ENCODE measurements at regions not wholly inside any gene's neighbourhood (a gene's known extent, or its start where the extent isn't known, plus 50 kb on each side); places are given as distances from the start of the nearest gene placed in this dataset.

GRCh38 chr4:121219227-121219626, 55.1 kb upstream of the TNIP3 start:
- no peak overlapping the region for H3K4me3 ChIP-seq
- ATAC-seq (ENCODE audit: insufficient read depth, low FRiP score) = no peak
- H3K36me3 ChIP-seq (ENCODE audit: control insufficient read depth in 4 of 4, insufficient read depth in 4 of 4, low read length in 4 of 4) = no peaks in the 10 kb centered on the region
- H3K4me1 ChIP-seq (ENCODE audit: control insufficient read depth in 5 of 5, insufficient read depth in 5 of 5, low read length in 5 of 5) = peaks cover 0 to 62% (median 0%) of the 10 kb centered on the region in 5 donors
- DNase-seq = peak in 2 of 3 donors; percentile 96 to 97
- no peaks in the 10 kb centered on the region for H3K9me3 ChIP-seq (ENCODE audit: control insufficient read depth in 4 of 4, insufficient read depth in 3 of 4, low read length in 3 of 4)
- WGBS, 2 donors = 37 to 54% methylated on average over 1 of the region's 1 CpG
- TF ChIP-seq, protein P1, sequence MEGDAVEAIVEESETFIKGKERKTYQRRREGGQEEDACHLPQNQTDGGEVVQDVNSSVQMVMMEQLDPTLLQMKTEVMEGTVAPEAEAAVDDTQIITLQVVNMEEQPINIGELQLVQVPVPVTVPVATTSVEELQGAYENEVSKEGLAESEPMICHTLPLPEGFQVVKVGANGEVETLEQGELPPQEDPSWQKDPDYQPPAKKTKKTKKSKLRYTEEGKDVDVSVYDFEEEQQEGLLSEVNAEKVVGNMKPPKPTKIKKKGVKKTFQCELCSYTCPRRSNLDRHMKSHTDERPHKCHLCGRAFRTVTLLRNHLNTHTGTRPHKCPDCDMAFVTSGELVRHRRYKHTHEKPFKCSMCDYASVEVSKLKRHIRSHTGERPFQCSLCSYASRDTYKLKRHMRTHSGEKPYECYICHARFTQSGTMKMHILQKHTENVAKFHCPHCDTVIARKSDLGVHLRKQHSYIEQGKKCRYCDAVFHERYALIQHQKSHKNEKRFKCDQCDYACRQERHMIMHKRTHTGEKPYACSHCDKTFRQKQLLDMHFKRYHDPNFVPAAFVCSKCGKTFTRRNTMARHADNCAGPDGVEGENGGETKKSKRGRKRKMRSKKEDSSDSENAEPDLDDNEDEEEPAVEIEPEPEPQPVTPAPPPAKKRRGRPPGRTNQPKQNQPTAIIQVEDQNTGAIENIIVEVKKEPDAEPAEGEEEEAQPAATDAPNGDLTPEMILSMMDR (IDR thresholded peaks at IDR 0.05; ENCODE audit: control extremely low read depth, extremely low read depth) = no peak
- H3K9ac ChIP-seq (ENCODE audit: insufficient read depth in 1 of 2, low read length in 2 of 2) = peak overlapping the region in 1 of 2 donors; percentile 46
- H3K27me3 ChIP-seq (ENCODE audit: control insufficient read depth in 3 of 3, insufficient read depth in 3 of 3, low read length in 2 of 3) = no peaks in the 10 kb centered on the region
- no peak overlapping the region for H3K27ac ChIP-seq (ENCODE audit: low read depth in 1 of 2, low read length in 1 of 2)

- peak; percentile 78 to 98 (median 97) for DNase-seq
- ATAC-seq (ENCODE audit: insufficient read depth, low FRiP score) = no peak
- Histone ChIP-seq H3K27ac (ENCODE audit: low read depth in 1 of 2, low read length in 1 of 2) (no peak overlapping the region), H3K9me3 (ENCODE audit: control insufficient read depth in 4 of 4, insufficient read depth in 3 of 4, low read length in 3 of 4) (no peaks in the 10 kb centered on the region), H3K36me3 (ENCODE audit: control insufficient read depth in 4 of 4, insufficient read depth in 4 of 4, low read length in 4 of 4) (no peaks in the 10 kb centered on the region), H3K4me3 (no peak overlapping the region), H3K4me1 (ENCODE audit: control insufficient read depth in 5 of 5, insufficient read depth in 5 of 5, low read length in 5 of 5) (peaks cover 0 to 71% (median 0%) of the 10 kb centered on the region in 5 donors), H3K27me3 (ENCODE audit: control insufficient read depth in 3 of 3, insufficient read depth in 3 of 3, low read length in 2 of 3) (no peaks in the 10 kb centered on the region), H3K9ac (ENCODE audit: insufficient read depth in 1 of 2, low read length in 2 of 2) (no peak overlapping the region)
- WGBS, 2 donors = 48 to 51% methylated on average over 2 of the region's 2 CpGs
- TF ChIP-seq, protein P1 (IDR thresholded peaks at IDR 0.05; ENCODE audit: control extremely low read depth, extremely low read depth) = no peak
Measured at GRCh38 chr4:121217351-121217750, 53.2 kb upstream of the TNIP3 start.

DNA sequence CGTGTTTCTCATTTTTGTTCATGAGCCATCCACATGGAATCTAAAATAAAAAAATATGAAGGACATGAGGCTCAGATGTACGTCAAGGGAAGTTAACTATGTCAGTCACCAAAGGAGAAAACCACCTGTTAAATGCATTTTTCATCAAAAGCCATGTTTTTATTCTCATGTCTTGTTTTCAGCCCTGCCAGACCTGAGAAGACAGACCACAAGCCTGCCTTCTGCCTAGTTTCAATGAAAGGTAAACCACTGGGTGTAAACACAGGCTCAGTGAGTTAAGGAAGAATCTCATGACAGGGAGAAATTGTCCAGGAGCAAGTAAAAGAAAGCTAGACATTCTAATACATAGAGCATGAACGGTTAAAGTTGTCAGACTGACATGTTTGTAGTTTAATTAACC, 52.3 kb upstream of the TNIP3 start:
- ATAC-seq (ENCODE audit: insufficient read depth, low FRiP score) = no peak
- WGBS, 2 donors = 85 to 91% methylated on average over 3 of the region's 3 CpGs
- Histone ChIP-seq H3K36me3 (ENCODE audit: control insufficient read depth in 4 of 4, insufficient read depth in 4 of 4, low read length in 4 of 4) (no peaks in the 10 kb centered on the region), H3K4me1 (ENCODE audit: control insufficient read depth in 5 of 5, insufficient read depth in 5 of 5, low read length in 5 of 5) (peaks cover 0 to 77% (median 0%) of the 10 kb centered on the region in 5 donors), H3K27me3 (ENCODE audit: control insufficient read depth in 3 of 3, insufficient read depth in 3 of 3, low read length in 2 of 3) (no peaks in the 10 kb centered on the region), H3K27ac (ENCODE audit: low read depth in 1 of 2, low read length in 1 of 2) (no peak overlapping the region), H3K9me3 (ENCODE audit: control insufficient read depth in 4 of 4, insufficient read depth in 3 of 4, low read length in 3 of 4) (no peaks in the 10 kb centered on the region), H3K4me3 (no peak overlapping the region), H3K9ac (ENCODE audit: insufficient read depth in 1 of 2, low read length in 2 of 2) (peak overlapping the region in 1 of 2 donors; percentile 16)
- TF ChIP-seq, protein P1 (IDR thresholded peaks at IDR 0.05; ENCODE audit: control extremely low read depth, extremely low read depth) = no peak
- DNase-seq = no peak

DNA sequence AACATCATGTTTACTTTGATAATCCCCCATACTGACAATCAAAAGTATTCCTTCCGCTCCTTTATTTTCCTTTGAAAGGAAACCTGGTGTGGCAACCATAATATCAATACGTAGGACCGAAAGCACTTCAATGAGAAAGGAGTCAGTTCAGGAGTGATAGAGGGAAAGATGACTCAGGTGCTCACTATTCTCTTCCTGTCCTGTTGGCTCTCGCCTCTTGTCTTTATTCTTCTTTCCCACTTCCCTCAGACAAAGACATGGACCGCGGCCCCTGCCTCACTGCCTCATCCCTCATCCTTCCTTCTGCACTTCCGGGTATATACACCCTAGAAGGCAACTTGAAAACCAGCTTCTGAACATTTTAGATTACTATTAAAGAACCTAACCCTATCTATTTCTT, 49.8 kb upstream of the TNIP3 start:
- TF ChIP-seq, protein P1 (IDR thresholded peaks at IDR 0.05; ENCODE audit: control extremely low read depth, extremely low read depth) = no peak
- no peak for ATAC-seq (ENCODE audit: insufficient read depth, low FRiP score)
- WGBS, 2 donors = 83 to 93% methylated on average over 7 of the region's 7 CpGs

More for the DNA sequence above, 49.8 kb upstream of the TNIP3 start:
- H3K4me1 ChIP-seq (ENCODE audit: control insufficient read depth in 5 of 5, insufficient read depth in 5 of 5, low read length in 5 of 5) = peaks cover 0 to 54% (median 0%) of the 10 kb centered on the region in 5 donors
- no peak overlapping the region for H3K27ac ChIP-seq (ENCODE audit: low read depth in 1 of 2, low read length in 1 of 2)
- no peak overlapping the region for H3K9ac ChIP-seq (ENCODE audit: insufficient read depth in 1 of 2, low read length in 2 of 2)
- no peak overlapping the region for H3K4me3 ChIP-seq
- no peaks in the 10 kb centered on the region for H3K36me3 ChIP-seq (ENCODE audit: control insufficient read depth in 4 of 4, insufficient read depth in 4 of 4, low read length in 4 of 4)
- no peaks in the 10 kb centered on the region for H3K9me3 ChIP-seq (ENCODE audit: control insufficient read depth in 4 of 4, insufficient read depth in 3 of 4, low read length in 3 of 4)
- no peak for DNase-seq
- H3K27me3 ChIP-seq (ENCODE audit: control insufficient read depth in 3 of 3, insufficient read depth in 3 of 3, low read length in 2 of 3) = no peaks in the 10 kb centered on the region
